Type B pancreatic cell (in vitro differentiated cells): ENCODE measurements at regions not wholly inside any gene's neighbourhood (a gene's known extent, or its start where the extent isn't known, plus 50 kb on each side); places are given as distances from the start of the nearest gene placed in this dataset.

ENCODE experiments used
- DNase-seq: peaks from one replicate; pipeline ENCODE4 v3.0.0; 2021; ENCODE audit warnings: mixed read lengths; ENCODE audit not compliant: unreplicated experiment; ENCODE audit errors: extremely low spot score
- H3K27ac Mint-ChIP-seq: 2 replicates; pipeline ENCODE4 v1.8.0; 2021; ENCODE audit warnings: mild to moderate bottlenecking, mixed read lengths
- H3K27me3 Mint-ChIP-seq: 2 replicates; pipeline ENCODE4 v1.8.0; 2021; ENCODE audit warnings: mixed read lengths
- H3K36me3 Mint-ChIP-seq: 2 replicates; pipeline ENCODE4 v1.8.0; 2021; ENCODE audit warnings: mixed read lengths
- H3K4me1 Mint-ChIP-seq: one replicate; pipeline ENCODE4 v1.8.0; 2021; ENCODE audit warnings: mixed read lengths; ENCODE audit not compliant: unreplicated experiment
- H3K4me3 Mint-ChIP-seq: 2 replicates; pipeline ENCODE4 v1.8.0; 2021; ENCODE audit warnings: mild to moderate bottlenecking, mixed read lengths
- H3K9me3 Mint-ChIP-seq: 2 replicates; pipeline ENCODE4 v1.8.0; 2021; ENCODE audit warnings: mixed read lengths
- CTCF ChIP-seq: fragments of 200-600 bp; sonication (generic); conservative IDR thresholded peaks from 2 replicates; pipeline ENCODE4 v1.5.0; 2021; ENCODE audit warnings: antibody characterized with exemption, mild to moderate bottlenecking

GRCh38 chrX:45879512-45879911 lies 665.7 kb downstream of the ZNF674 start:
- Mint-ChIP-seq H3K4me1 (no peaks in the 10 kb centered on the region), H3K36me3 (no peaks in the 10 kb centered on the region), H3K9me3 (no peaks in the 10 kb centered on the region), H3K4me3 (no peak overlapping the region), H3K27me3 (no peaks in the 10 kb centered on the region), H3K27ac (no peak overlapping the region)
- DNase-seq = no peak
- no peak for TF ChIP-seq CTCF

- Mint-ChIP-seq H3K4me1 (no peaks in the 10 kb centered on the region), H3K36me3 (no peaks in the 10 kb centered on the region), H3K4me3 (no peak overlapping the region), H3K9me3 (no peaks in the 10 kb centered on the region), H3K27me3 (no peaks in the 10 kb centered on the region), H3K27ac (no peak overlapping the region)
- no peak for DNase-seq
- no peak for TF ChIP-seq CTCF
Observed at GRCh38 chrX:45876206-45876605, 669.0 kb downstream of the ZNF674 start.

DNA sequence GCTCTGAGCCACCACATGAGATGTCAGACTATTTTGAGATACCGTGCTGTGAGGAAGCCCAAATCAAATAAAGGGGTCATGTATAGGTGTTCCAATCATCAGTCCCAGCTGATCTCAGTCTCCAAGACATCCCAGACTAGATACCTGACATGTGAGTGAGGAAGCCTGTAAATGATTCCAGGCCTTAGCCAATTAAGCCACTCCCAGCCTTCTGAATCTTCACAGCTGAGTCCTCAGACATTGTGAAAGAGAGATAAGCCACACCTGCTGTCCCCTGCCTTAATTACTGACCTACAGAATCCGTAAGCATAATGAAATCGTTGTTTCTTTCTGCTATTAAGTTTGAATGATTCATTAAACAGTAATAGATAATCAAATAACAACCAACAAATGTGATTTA lies 671.4 kb downstream of the ZNF674 start:
- Mint-ChIP-seq H3K4me3 (no peak overlapping the region), H3K27ac (no peak overlapping the region), H3K27me3 (no peaks in the 10 kb centered on the region), H3K9me3 (no peaks in the 10 kb centered on the region), H3K4me1 (no peaks in the 10 kb centered on the region), H3K36me3 (no peaks in the 10 kb centered on the region)
- no peak for TF ChIP-seq CTCF
- no peak for DNase-seq

GRCh38 chrX:45872480-45872879 lies 671.8 kb upstream of the DIPK2B start:
- Mint-ChIP-seq H3K36me3 (no peaks in the 10 kb centered on the region), H3K27ac (no peak overlapping the region), H3K4me3 (no peak overlapping the region), H3K4me1 (no peaks in the 10 kb centered on the region), H3K9me3 (peaks cover 8% of the 10 kb centered on the region), H3K27me3 (no peaks in the 10 kb centered on the region)
- TF ChIP-seq CTCF = no peak
- DNase-seq = no peak

DNA sequence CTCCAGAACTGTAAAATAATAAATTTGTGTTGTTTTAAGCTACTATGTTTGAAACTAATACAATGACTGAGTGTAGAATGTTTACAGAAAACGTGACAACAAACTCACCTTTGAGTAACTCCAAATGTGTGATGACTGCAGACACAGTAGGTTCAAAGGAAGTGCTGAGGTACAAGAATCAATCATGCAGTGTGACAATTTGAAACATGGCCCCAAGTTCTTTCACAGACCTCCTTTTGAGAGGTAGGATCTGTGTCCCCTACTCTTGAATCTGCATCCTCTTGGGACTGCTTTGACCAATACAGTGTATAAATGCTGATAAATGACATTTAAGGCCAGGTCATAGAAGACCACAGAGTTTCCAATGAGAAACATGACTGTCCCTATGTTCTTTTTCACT lies 667.7 kb upstream of the DIPK2B start:
- H3K4me1 Mint-ChIP-seq = no peaks in the 10 kb centered on the region
- peaks cover 8% of the 10 kb centered on the region for H3K9me3 Mint-ChIP-seq
- no peak overlapping the region for H3K4me3 Mint-ChIP-seq
- TF ChIP-seq CTCF = no peak
- no peaks in the 10 kb centered on the region for H3K27me3 Mint-ChIP-seq
- no peak for DNase-seq
- no peaks in the 10 kb centered on the region for H3K36me3 Mint-ChIP-seq
- no peak overlapping the region for H3K27ac Mint-ChIP-seq

GRCh38 chrX:45862801-45863200 lies 662.1 kb upstream of the DIPK2B start:
- H3K4me1 Mint-ChIP-seq = no peaks in the 10 kb centered on the region
- TF ChIP-seq CTCF = no peak
- no peaks in the 10 kb centered on the region for H3K27me3 Mint-ChIP-seq
- no peak for DNase-seq
- no peaks in the 10 kb centered on the region for H3K36me3 Mint-ChIP-seq
- H3K4me3 Mint-ChIP-seq = no peak overlapping the region
- H3K27ac Mint-ChIP-seq = no peak overlapping the region
- peaks cover under 1% of the 10 kb centered on the region for H3K9me3 Mint-ChIP-seq
